HG03520 (cell line): ENCODE measurements at regions not wholly inside any gene's neighbourhood (a gene's known extent, or its start where the extent isn't known, plus 50 kb on each side); places are given as distances from the start of the nearest gene placed in this dataset.
"Not testable (repeated sequence)": the region's sequence is repeated elsewhere in the genome, so short reads cannot be mapped to it uniquely, and the experiment has no call there.

Experiments
- ATAC-seq: cut with Tn5 transposase; IDR thresholded peaks from one replicate; pipeline ENCODE4 v1.9.1; 2021; ENCODE audit warnings: mild to moderate bottlenecking, moderate library complexity; ENCODE audit not compliant: unreplicated experiment

DNA sequence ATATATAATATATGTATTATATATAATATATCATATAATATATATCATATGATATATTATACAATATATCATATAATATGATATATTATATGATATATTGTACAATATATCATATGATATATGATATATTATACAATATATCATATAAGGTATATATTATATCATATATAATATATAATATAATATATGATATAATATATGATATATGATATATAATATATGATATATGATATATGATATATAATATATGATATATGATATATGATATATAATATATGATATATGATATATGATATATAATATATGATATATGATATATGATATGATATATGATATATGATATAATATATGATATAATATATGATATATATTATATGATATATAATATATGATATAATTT lies 617.3 kb downstream of the TRIB2 start:
- ATAC-seq: not testable (repeated sequence)

DNA sequence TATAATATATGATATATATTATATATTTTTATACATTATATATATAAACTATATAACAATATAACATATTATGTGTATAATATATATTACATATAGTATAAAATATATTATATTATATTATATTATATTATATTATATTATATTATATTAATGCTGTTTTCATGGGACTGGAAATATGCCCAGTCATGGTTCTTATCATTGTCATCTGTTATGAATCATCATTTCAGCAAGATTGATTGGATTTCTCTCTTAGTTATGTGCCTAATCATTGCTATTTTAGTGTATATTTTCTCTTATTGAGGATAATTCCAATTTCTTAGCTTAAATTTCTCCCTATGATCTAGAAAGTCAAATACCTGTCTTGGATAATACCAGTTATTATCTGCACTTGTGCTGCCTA lies 617.8 kb downstream of the TRIB2 start:
- no peak for ATAC-seq

DNA sequence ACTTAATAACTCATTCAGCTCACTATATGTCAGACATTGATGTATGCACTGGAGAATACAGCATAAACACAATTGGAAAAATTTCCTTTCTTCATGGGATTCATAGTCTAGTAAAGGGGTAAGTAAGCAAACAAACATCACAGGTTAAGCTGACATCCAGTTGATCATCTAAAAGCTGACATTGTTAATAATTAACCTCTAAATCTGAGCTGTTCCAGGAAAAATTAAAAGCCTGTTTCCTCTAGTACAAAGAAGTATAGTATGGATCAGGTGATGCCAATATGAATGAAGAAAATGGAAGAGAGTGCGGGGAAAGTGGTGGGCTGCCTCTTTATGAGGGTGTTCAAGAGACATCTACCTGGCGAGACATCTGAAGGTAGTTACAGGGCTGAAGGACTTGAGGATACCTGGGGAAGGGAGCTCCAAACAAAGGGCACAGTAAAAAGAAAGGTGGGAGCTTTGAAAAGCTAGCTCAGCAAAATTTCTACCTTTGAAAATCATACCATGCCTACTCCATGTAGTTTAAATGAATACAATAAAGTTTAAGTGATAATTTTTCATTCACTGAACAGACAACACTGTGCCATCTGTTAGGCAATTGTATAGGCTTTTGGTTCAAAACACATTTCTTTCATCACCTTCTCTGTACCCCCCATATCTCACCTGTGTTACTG lies 619.3 kb downstream of the TRIB2 start:
- no peak for ATAC-seq

DNA sequence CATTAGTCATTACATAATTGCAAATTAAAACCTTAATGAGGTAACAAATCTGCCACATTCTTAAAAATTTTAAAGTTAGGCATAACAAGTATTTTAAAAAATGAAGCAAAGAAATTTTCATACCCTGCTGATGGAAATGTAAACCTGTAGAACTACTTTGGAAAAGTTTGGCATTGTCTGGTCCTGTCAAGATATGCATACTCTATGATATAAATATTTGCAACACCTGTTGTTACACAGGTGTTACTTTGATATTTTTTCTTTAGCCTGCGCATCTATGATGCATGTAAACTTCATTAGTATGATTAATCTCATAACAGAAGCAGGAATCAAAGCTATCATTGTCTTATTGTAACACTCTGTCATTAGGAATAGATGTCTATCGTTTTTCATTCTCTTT lies 634.3 kb downstream of the TRIB2 start:
- no peak for ATAC-seq

DNA sequence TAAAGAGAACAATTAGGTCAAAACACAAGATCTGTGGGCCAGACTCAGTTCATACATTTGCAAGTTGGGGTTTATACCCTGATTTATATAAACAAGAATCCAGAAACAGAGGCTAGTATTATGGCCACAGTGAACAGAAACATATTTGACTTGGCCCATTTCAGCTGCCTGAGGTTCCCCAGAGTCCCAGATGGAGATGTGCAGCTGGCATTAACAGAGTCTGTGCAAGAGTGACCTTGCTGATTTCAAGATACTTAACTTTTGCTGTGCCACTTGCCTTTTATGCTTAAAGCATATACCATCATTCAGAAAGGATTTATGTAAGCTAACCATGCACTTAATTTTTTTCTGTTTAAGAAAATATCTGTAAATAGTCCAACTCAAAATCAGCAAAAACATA lies 636.3 kb downstream of the TRIB2 start:
- ATAC-seq: no peak

DNA sequence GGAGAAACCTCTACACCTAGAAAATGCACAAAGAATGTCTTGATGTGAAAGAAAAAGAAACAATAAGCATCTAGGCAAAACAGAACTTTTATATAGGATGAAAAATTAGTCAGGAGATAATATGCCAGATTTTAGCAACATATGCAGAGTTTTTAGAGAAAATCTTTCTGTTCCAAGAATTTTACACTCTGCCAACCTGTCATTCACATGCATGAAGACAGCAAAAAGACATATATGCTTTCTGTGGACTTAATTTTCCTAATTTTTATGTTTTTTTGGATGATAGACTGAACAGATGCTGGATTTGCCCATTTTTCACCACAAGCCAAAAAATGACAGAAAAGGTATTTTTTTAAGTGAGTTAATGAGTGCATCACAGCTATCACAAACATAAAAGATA lies 637.3 kb downstream of the TRIB2 start:
- ATAC-seq: no peak

DNA sequence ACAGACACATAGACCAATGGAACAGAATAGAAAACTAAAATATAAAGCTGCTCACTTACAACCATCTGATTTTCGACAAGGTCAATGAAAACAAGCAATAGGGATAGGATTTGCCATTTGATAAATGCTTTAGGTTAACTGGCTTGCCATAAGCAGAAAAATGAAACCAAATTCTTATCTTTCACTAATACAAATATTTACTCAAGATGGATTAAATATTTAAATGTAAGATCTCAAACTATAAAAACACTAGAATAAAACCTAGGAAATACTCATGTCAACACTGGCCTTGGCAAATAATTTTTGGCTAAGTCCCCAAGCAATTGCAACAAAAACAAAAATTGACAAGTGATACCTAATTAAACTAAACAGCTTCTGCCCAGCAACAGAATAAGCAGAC lies 665.2 kb downstream of the TRIB2 start:
- not testable (repeated sequence) for ATAC-seq

DNA sequence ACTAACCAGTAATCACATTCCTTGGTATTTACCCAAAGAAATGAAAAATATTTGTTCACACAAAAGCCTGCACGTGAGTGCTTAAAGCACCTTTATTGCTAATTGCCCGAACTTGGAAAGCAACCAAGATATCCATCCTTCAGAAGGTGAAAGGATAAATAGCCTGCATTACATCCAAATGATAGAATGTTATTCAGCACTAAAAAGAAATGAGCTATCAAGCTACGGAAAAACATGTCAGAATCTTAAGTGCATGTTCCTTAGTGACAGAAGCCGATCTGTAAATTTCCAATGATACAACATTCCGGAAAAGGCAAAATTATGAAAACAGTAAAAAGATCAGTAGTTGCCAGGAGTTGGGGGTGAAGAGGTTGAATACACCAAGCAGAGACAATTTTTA lies 672.4 kb downstream of the TRIB2 start:
- not testable (repeated sequence) for ATAC-seq

DNA sequence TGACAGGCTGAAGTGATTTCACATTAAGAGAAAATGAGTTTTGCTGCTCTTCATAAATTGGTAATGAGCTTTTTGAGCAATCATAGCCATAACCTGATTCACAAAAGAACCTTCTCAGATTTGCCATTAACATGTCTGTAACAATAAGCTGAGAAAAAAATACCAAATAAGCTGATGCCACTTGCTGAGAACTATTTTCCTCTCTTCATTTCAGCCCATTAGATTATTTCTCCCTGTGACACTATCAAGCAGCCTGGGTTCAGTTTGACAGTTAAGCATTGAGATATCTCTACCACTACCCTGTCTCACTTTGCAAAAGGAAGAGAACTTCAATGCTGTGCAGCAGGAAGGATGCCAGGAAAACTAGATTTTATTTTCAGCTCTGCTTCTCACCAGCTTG lies 673.9 kb downstream of the TRIB2 start:
- no peak for ATAC-seq

DNA sequence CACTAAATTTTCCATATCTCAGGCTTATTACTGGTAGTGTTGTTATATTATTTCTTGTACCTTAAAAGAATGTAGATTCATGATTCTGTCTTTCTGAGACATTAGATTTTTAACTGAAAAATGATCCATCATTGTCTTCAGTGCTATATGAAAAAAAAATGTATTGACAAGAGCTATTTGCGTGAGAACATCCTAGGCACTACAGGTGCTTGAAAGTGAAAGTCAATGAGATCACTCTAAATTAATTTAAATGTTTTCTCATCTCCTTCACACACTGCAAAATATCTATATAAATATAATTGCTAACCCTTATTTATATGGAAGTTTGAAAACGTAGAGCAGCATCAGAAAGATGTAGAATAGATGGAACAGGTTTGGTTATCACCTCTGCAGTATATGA lies 684.6 kb downstream of the TRIB2 start:
- ATAC-seq: no peak

DNA sequence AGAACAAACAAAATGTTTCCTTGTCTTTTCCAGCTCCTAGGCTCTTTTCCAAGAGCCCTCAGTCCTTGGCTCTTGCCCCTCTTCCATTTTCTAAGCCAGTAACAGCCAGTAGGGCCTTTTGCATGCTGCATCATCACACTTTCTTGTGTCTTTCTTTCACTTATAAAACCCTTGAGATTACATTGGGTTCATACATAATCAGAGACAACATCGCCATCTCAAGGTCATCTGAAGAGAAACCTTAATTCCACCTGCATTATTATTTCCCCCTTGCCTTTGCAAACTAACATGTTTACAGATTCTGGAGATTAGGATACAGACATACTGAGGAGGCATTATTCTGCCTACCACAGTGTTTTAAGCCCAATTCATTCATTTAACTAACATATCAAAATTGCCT lies 697.3 kb downstream of the TRIB2 start:
- ATAC-seq: no peak

DNA sequence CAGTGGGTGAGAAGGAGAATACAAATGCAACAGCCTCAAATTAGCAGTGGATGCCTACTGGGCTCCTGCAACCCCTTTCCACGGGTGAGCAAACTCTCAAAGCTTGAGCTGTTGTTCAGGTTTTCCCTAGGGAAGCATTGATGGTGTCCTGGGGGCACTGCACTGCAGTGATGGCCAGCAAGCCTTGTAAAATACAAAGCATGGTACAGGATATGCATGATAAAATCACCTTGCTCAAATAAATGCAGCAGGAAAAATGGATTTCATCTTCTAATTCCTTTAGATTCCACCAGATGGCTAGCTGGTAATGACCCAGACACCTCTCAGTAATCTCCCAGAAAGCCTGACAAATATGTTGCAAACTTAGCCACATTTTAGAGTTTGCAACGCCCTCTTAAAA lies 698.2 kb downstream of the TRIB2 start:
- ATAC-seq: no peak

DNA sequence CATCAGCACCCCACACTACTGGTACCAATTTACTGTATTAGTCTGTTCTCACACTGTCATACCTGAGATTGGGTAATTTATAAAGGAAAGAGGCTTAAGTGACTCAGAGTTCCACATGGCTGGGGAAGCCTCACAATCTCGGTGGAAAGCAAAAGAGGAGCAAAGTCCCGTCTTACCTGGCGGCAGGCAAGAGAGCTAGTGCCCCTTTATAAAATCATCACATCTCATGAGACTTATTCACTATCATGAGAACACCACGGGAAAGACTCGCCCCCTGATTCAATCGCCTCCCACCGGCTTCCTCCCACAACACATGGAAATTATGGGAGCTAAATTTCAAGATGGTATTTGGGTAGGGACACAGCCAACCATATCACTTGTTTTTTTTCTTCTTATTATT lies 717.2 kb downstream of the TRIB2 start:
- ATAC-seq: no peak

DNA sequence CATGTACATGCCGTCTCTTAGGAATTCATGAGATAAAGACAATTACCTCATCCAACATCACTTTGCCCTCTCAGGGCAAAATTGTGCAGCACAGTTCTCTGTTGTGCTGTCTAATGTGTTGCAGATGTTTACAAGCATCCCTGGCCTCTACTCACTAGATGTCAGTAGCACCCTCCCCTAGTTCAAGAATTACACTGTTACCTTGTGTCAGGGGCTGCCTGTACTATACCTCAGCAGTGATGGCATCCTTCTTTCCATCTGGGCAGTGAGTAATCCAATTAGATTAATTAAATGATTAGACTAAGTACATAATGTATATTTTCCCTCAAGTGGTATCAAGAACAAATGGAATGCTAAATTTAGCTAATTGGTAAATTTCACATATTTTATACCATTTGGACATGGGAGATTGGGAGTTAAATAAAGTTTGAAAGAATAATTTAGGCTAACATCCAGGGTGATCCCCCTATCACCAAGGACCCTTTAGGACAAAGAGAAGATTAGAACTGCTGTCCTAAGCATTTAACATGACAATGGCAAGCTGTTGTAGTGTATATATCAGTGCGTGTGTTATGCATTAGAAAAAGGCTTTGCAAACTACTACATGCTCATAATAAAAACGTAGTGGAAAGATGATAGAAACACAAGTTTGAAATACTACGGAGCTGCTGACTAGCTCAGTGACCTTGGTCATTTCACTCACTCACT lies 727.0 kb downstream of the TRIB2 start:
- not testable (repeated sequence) for ATAC-seq

DNA sequence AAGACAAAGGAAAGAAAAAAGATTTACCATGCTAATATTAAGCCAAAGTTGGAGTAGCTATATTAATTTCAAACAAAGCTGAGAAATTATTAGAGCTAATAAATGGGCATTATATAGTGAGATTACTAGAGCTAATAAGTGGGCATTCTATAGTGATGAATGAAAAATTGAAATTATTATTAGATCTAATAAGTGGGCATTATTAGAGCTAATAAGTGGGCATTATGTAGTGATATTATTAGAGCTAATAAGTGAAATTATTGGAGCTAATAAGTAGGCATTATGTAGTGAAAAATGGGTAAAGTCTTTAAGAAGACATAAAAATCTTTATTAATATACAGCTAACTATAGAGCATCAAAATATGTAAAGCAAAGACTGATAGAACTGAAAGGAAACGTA lies 745.7 kb downstream of the TRIB2 start:
- no peak for ATAC-seq

DNA sequence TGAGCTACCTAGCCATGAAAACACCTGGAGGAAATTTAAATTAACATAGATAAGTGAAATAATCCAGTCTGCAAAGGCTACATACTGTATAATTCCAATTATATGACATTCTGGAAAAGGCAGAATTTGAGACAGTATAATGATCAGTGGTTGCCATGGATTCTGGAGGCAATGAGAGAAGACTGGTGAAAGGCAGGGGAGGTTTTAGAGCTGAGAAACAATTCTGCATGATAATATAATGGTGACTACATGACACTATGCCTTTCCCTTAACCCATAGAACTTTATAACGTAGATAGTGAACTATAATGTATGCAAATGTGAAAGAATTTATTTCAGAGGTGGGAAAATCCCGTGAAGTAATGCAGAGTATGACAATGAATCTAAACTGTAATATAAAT lies 749.3 kb downstream of the TRIB2 start:
- ATAC-seq: no peak

DNA sequence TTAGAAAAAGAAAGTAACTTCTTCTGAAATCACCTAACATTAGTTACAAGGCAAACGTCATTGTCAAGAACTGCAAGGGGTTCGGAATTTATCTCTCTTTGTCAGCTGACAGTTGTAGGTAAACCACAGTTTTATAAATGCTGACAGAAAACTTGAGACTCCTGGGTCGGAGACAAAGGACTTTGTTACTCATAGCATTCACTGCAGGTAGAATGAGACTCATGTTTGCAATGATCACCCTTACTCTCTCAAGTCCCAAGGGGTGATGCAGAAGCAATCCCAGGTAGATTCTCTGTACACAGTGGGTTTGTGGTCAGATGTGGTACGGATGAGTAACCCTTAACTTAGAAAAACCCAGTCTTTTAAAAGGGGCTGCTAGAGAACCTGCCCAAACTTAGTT lies 757.8 kb downstream of the TRIB2 start:
- ATAC-seq: no peak

DNA sequence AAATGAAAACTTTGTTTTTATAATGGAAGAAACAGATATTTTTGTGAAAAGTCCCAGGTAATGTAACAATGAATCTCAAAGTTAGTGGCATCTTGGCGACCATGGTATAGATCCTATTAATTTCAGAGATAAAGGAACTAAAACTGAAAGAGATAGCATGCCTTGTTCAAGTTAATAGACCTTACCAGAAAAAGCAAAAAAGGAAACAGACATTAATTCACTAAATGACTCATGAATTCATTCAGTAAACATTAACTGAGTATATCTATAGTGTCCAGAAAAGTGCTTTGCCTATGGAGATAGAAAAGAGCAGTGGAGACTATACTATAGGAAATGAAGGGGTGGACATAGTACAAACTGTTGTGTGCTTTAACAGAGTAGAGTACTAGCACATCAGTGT lies 763.3 kb downstream of the TRIB2 start:
- peak; percentile 82 for ATAC-seq

DNA sequence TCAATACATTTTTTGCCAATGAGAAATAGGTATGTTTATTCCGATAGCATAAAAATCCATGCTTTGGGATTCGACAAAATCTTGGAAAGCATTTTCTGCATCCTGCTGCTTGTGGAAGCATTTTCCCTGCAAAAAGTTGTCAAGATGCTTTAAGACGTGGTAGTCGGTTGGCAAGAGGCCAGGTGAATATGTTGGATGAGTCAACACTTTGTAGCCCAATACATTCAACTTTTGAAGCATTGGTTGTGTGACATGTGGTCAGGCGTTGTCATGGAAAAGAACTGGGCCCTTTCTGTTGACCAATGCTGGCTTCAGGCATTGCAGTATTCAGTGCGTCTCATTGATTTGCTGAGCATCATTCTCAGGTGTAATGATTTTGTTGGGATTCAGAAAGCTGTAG lies 764.5 kb downstream of the TRIB2 start:
- ATAC-seq: no peak

DNA sequence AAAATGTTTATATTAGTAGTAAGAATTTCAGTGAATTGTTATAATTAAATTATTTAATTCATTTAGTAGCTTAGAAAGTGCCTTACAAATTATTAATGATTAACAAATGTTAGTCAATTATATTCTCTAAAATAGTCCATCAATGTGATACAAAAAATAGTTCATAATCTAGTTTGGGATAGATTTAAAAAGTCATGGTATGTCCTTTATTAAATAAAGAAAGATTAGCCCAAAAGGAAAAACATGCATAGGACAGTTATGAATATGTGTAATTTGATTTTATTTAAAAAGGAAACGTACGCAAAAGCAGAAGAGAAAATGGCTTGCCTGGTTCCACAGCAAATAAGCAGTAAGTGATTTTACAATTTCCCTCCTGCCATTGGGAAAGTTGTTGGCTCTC lies 768.5 kb downstream of the TRIB2 start:
- no peak for ATAC-seq

DNA sequence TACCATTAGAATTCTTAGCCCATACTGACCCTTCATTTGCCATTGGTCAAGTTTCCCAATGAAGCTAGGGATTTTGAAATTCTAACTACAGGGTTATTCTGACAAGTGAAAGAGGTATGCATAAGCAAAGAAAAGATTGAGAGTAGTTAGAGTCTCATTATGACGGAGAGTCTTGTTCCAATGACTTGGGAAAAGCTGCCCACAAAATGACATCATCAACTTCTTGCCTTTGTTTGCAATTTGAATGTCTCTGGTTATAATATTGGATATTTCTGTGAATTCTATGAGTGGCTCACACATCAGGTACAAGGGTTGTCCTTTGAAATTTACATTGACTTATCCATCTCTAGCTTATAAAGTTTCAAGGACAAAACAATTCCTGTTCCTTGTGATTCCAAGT lies 772.2 kb downstream of the TRIB2 start:
- no peak for ATAC-seq

DNA sequence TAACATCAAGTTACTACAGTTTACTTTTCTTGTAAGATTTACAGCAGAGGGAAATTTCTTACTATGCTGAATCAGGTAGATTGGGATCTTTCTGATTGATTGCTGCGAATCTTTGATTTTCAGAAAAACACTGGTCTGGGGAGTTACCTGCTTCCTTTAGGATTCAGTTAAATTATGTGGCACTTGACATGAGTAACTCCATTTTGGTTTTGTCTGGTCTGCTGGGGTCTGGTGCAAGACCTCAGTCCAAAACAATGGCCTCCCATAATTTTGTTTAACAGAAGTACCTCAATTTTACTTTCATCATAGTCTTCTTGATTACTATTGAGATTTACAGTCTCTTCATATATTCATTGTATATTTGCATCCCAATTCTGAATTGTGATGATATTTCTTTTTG lies 775.5 kb downstream of the TRIB2 start:
- ATAC-seq: no peak

DNA sequence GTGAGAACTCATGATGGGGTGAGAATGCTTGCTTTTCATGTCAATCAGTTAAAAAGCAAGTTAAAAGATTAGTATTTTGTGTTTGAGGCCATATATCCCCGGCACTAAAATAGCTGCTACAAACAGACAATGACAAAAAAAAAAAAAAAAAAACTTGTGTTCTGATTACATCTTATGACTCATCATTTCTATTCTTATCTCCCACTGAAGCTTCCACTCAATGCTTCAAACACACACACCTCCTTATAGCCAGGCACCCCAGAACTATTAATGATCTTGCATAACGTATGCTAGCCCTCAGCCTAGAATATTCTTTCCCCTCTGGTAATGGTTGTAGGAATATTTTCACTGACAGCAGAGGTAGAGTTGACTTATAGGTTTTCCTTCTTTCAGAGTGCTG lies 778.3 kb downstream of the TRIB2 start:
- ATAC-seq: peak; percentile 57
